ENCODE measurements at regions not wholly inside any gene's neighbourhood (a gene's known extent, or its start where the extent isn't known, plus 50 kb on each side); places are given as distances from the start of the nearest gene placed in this dataset.

DNA sequence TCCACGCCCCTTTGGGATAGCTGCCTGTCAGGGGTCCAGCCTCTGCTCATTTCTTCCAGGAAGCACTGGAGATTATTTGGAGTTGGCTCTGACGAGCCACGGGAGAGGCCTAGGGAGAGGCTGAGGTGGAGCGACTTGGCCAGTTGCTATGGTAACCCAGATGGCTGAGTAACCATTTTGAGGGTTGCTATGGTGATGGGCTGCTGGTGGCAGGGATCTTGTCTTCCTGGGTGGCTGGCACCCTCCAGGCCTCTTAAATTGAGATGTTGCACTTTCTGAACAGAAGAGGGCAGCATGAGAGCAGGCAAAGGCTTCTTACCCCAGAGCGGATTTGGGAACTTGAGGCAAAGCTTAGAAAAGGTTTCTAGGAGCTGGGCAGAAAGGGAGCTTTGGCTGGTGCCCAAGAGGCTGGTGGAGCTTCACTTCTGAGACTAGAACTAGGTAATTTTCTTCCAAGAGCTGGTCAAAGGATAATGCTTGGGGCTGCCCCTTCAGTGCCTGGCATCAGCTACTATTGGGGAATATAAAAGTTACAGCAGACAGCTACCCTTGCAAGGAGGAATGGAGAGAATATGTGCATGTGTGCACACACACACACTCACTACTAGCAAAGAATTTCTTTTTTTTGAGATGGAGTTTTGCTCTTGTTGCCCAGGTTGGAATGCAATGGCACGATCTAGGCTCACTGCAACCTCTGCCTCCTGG is 72.5 kb downstream of the NDUFS5 start:
- Histone ChIP-seq H3K27ac (ENCODE audit: low read depth, low read length) (peak overlapping the region; percentile 78), H3K36me3 (ENCODE audit: control insufficient read depth, insufficient read depth, low read length) (peaks cover 27% of the 10 kb centered on the region), H3K27me3 (ENCODE audit: control insufficient read depth, insufficient read depth, low read length) (no peaks in the 10 kb centered on the region), H3K4me1 (ENCODE audit: control insufficient read depth, insufficient read depth, low read length) (peaks cover 35% of the 10 kb centered on the region), H3K4me3 (ENCODE audit: low read depth, low read length) (no peak overlapping the region), H3K9me3 (ENCODE audit: control insufficient read depth, insufficient read depth, low read length) (no peaks in the 10 kb centered on the region)
- DNase-seq (ENCODE audit: low read depth in 4 of 6, low spot score in 6 of 6), result peak in 5 of 6 donors; percentile 84 to 98 (median 88)
- WGBS (ENCODE audit: insufficient coverage), result 8% methylated on average over 6 of the region's 6 CpGs

DNA sequence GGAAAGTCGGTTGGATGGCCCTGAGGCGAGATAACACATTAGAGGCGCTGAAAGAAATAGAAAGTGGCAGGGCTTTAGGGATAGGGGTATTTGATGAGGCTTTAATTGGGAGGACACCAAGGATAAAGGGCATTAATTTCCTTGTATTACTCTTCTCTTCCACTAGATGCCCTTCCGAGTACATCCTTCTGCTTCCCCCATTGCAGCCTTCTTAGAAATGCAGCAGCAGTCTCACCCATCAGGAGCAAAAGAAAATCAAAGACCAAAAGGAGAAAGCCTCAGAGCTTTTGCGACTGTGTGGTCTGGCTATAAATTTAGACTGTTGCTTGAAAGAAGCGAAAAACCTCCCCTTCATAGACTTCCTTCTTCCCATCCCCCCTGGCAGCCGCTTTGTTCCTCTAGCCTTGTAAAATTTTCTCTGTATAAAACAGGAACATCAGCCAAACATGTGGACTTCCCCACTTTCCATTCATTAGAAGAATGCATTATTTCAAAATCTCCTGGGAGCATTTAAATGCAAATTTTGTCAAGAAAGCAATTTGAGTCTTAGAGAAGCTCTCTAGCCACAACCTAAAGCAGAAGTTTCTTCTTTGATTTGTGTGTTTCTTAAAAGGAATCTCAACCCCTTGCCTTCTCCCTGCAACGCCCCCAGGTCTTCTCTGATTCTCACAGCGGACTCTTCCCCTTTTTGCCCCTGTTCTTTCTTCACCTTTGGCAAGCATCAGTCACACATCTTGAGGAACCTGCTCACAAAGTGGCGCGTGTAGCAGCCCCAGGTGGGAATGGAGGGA is 76.6 kb downstream of the NDUFS5 start:
- Histone ChIP-seq H3K27me3 (ENCODE audit: control insufficient read depth, insufficient read depth, low read length) (no peaks in the 10 kb centered on the region), H3K4me1 (ENCODE audit: control insufficient read depth, insufficient read depth, low read length) (peaks cover 50% of the 10 kb centered on the region), H3K27ac (ENCODE audit: low read depth, low read length) (peak overlapping the region; percentile 65), H3K4me3 (ENCODE audit: low read depth, low read length) (no peak overlapping the region), H3K9me3 (ENCODE audit: control insufficient read depth, insufficient read depth, low read length) (no peaks in the 10 kb centered on the region), H3K36me3 (ENCODE audit: control insufficient read depth, insufficient read depth, low read length) (peaks cover 8% of the 10 kb centered on the region)
- DNase-seq (ENCODE audit: low read depth in 4 of 6, low spot score in 6 of 6), result peak in 2 of 6 donors; percentile 91 to 94
- 15% methylated on average over 4 of the region's 11 CpGs for WGBS (ENCODE audit: insufficient coverage)

DNA sequence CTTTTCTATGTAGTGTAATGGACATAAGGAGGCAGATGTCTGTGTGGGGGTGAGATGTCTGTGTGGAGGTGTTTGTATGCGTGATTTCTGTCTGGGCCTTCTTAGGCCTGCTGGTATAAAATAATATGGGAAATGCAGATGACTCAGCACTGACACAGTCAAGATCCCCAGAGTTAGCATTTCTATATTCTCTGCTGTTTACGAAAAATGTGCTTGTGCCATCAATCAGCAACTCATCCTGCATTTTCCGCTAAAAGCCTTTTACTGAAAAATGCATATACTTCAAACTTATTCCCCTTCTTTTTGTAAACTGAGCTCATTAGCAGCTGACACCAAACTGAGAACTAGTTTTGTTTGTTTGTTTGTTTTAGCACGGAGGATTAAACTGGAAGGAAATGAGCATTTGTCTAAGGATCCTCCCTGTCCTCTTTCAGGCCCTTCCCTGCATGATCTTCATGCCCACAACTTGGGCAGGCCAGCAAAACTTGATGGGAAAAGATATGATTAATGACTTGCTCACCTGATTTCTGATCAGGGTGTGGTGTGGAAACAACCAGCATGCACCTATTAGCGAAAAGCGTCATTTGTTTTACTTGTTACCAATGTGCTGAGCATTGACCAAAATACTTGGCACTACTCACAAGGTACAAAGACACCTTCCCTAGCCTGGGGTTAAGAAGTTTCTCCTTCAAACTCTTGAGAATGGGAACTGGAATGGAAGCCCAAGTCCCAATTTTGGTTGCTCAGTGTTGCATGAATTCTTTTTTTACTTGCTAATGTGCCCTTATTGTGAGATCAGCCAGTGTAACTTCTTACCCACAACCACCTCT is 77.4 kb downstream of the NDUFS5 start:
- H3K9me3 ChIP-seq (ENCODE audit: control insufficient read depth, insufficient read depth, low read length), result no peaks in the 10 kb centered on the region
- 83% methylated on average over 1 of the region's 6 CpGs for WGBS (ENCODE audit: insufficient coverage)
- no peaks in the 10 kb centered on the region for H3K27me3 ChIP-seq (ENCODE audit: control insufficient read depth, insufficient read depth, low read length)
- peak overlapping the region; percentile 92 for H3K27ac ChIP-seq (ENCODE audit: low read depth, low read length)
- peaks cover 5% of the 10 kb centered on the region for H3K36me3 ChIP-seq (ENCODE audit: control insufficient read depth, insufficient read depth, low read length)
- peaks cover 45% of the 10 kb centered on the region for H3K4me1 ChIP-seq (ENCODE audit: control insufficient read depth, insufficient read depth, low read length)
- no peak overlapping the region for H3K4me3 ChIP-seq (ENCODE audit: low read depth, low read length)
- peak in 1 of 6 donors; percentile 27 for DNase-seq (ENCODE audit: low read depth in 4 of 6, low spot score in 6 of 6)

DNA sequence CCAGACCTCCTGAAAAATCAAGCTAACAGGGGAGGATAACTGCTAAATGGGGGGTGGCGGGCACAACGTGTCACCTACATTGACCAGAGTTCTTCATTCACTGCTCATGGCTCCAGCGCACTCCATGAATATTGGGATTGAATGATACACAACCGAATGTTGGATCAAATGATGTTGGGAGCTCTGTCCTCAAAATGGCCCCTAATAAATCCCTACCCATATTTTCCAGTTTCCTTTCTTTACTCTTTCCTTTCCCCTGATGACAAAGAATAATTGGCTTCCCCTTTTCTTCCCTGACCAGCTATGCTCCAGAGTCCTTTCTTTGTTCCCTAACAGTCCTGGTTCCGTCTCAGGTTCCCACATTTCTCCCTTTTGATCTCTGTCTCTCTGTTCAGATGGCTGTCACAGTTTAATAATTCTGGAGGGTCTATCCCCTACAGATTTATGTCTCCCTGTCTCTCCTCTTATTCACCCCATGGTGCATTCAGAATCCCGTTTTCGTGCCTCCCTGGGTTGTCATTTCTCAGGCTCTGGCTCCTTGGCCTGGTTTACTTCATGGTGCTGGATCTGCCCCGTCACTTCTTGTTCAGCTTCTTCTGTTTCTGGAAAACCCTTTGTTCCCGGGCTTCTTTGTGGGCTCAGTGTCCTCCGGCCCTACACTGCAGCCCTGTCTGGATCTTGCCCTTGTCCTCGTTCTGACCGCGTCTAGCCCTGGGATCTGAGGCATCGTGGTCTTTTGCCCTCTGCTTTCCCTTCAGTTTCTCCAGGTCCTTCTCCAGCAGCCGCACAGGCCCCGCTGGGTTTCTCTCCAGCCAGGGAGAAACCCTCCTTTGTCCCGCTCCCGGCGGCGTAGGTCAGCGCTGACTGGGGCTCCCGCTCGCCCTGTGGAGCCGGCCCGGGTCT is 78.3 kb downstream of the NDUFS5 start:
- DNase-seq (ENCODE audit: low read depth in 4 of 6, low spot score in 6 of 6), result peak in 2 of 6 donors; percentile 73 to 76
- peaks cover 40% of the 10 kb centered on the region for H3K4me1 ChIP-seq (ENCODE audit: control insufficient read depth, insufficient read depth, low read length)

DNA sequence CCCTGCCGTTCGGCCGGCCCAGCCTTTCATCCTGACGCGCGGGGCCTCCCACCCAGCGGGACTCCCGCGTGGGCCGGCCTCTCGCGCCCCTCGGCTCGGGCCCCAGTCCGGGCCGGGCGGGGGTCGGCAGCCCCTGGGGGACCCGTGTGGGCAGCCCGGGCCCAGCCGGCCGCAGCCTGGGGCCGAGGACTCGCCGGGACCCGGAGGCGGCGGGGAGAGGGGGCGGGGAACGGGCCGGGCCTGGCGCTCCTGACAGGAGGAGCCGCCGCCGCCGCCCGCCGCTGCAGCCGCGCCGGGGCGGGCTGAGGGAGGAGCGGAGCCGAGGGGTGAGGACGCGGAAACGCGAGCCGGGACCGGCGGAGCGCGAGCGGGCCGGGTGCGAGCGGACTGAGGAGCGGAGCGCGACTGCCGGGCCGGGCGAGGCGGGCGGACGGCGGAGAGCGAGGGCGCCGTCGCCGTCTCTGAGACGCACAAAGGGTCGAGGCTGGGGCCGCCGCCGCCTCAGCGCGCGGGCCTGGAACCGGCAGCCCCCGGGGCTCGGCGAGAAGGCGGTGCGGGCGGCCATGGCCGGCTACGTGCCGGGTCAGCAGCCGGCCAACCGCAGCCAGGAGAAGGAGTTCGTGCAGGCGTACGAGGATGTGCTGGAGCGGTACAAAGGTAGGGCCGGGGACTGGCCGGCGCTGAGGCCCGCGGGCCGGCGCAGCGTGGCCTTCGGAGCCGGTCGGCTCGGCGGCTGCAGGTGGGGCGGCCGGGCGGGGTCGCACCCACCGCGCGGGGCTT is 79.1 kb downstream of the NDUFS5 start:
- no peaks in the 10 kb centered on the region for H3K9me3 ChIP-seq (ENCODE audit: control insufficient read depth, insufficient read depth, low read length)
- peak overlapping the region; percentile 92 for H3K27ac ChIP-seq (ENCODE audit: low read depth, low read length)
- H3K4me3 ChIP-seq (ENCODE audit: low read depth, low read length), result peak overlapping the region; percentile 70
- WGBS (ENCODE audit: insufficient coverage), result under 1% methylated on average over 116 of the region's 116 CpGs
- H3K27me3 ChIP-seq (ENCODE audit: control insufficient read depth, insufficient read depth, low read length), result no peaks in the 10 kb centered on the region
- DNase-seq (ENCODE audit: low read depth in 4 of 6, low spot score in 6 of 6), result peak in 2 of 6 donors; percentile 75 to 82
- peaks cover 40% of the 10 kb centered on the region for H3K4me1 ChIP-seq (ENCODE audit: control insufficient read depth, insufficient read depth, low read length)
- H3K36me3 ChIP-seq (ENCODE audit: control insufficient read depth, insufficient read depth, low read length), result peaks cover 5% of the 10 kb centered on the region

More for the DNA sequence above, 78.3 kb downstream of the NDUFS5 start:
- peaks cover 5% of the 10 kb centered on the region for H3K36me3 ChIP-seq (ENCODE audit: control insufficient read depth, insufficient read depth, low read length)
- WGBS (ENCODE audit: insufficient coverage), result 11% methylated on average over 23 of the region's 25 CpGs
- no peaks in the 10 kb centered on the region for H3K9me3 ChIP-seq (ENCODE audit: control insufficient read depth, insufficient read depth, low read length)
- H3K27me3 ChIP-seq (ENCODE audit: control insufficient read depth, insufficient read depth, low read length), result no peaks in the 10 kb centered on the region
- peak overlapping the region; percentile 92 for H3K27ac ChIP-seq (ENCODE audit: low read depth, low read length)
- peak overlapping the region; percentile 44 for H3K4me3 ChIP-seq (ENCODE audit: low read depth, low read length)

DNA sequence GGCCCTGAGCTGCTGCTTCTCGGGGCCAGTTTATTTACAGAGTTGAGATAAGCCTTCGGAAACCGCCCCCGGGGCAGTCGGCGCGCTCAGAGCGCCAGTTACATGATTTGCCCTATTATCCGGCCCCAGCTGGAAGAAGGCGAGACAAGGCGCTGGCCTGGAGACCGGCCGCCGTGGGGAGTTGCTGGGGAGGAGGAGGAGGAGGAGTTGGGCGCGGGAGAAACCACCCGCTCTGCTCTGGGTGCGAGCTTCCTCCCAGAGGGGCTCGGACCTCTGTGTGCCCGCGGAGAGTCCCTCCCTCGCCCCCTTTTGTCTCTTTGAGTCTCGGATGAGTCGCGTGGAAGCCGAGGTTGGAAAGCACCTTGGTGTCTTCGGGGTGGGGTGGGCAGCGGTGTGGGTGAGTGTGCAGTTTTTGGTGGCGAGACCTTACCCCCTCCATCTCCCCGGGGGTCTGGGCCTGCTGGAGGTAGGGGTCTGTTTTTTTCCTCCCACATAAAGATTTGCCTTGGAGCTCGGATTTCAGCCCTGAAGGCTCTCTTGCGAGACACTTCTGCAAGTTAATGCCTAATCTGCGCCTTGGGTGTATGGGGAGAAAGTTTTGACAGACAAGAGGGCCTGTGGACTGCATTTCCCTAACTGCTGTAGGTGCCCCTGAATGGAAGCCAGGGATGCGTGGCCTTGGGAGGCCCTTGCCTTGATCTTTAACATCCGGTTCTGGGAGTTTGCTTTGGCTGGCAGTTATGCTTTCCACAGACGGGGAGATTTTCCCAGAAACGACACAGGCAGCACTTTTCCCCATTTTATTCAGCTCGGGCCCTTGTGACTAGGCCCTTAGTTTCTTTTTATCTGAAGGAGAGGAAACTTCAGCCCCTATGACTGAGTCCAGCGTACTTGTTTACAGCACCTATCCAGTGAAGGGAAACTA is 80.0 kb downstream of the NDUFS5 start:
- Histone ChIP-seq H3K4me1 (ENCODE audit: control insufficient read depth, insufficient read depth, low read length) (peaks cover 40% of the 10 kb centered on the region), H3K9me3 (ENCODE audit: control insufficient read depth, insufficient read depth, low read length) (no peaks in the 10 kb centered on the region), H3K27ac (ENCODE audit: low read depth, low read length) (peak overlapping the region; percentile 92), H3K4me3 (ENCODE audit: low read depth, low read length) (peak overlapping the region; percentile 70), H3K36me3 (ENCODE audit: control insufficient read depth, insufficient read depth, low read length) (peaks cover 5% of the 10 kb centered on the region), H3K27me3 (ENCODE audit: control insufficient read depth, insufficient read depth, low read length) (no peaks in the 10 kb centered on the region)
- DNase-seq (ENCODE audit: low read depth in 4 of 6, low spot score in 6 of 6), result peak in 2 of 6 donors; percentile 45 to 66
- whole genome bisulfite sequencing (ENCODE audit: insufficient coverage), result 2% methylated on average over 19 of the region's 39 CpGs

DNA sequence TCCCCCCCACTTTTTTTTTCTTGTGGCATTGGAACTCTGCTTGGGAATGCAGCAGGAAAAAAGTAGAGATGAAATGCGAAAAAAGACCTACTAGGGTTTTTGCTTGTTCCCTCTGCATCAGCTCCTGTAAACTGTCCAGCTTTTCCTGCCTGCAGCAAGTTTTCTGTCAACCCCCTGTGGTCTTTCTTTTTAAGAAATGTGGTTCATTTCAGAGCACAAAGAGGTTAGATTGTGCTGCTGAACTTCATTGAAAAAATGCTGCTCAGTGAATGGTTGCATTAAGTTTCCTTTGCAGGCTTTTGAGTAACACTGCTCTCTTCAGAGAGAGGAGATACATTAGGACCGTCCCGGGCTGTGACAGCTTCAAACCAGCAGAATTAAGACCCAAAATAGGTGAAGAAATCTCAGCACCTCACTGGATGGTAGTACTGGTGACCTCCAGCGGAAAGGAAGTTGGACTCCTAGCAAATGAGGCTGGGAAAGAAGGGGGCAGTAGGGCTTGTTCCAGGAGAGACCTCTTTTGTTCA is 80.7 kb downstream of the NDUFS5 start:
- 0% methylated on average over 2 of the region's 4 CpGs for WGBS (ENCODE audit: insufficient coverage)
- peaks cover 5% of the 10 kb centered on the region for H3K36me3 ChIP-seq (ENCODE audit: control insufficient read depth, insufficient read depth, low read length)
- peak overlapping the region; percentile 70 for H3K4me3 ChIP-seq (ENCODE audit: low read depth, low read length)
- no peaks in the 10 kb centered on the region for H3K9me3 ChIP-seq (ENCODE audit: control insufficient read depth, insufficient read depth, low read length)
- peak in 2 of 6 donors; percentile 30 to 75 for DNase-seq (ENCODE audit: low read depth in 4 of 6, low spot score in 6 of 6)
- H3K4me1 ChIP-seq (ENCODE audit: control insufficient read depth, insufficient read depth, low read length), result peaks cover 40% of the 10 kb centered on the region
- peak overlapping the region; percentile 92 for H3K27ac ChIP-seq (ENCODE audit: low read depth, low read length)
- no peaks in the 10 kb centered on the region for H3K27me3 ChIP-seq (ENCODE audit: control insufficient read depth, insufficient read depth, low read length)
